Liver (tissue), 8 donors: ENCODE measurements at regions not wholly inside any gene's neighbourhood (a gene's known extent, or its start where the extent isn't known, plus 50 kb on each side); places are given as distances from the start of the nearest gene placed in this dataset.

Source experiments
- DNase-seq: peaks from one replicate; pipeline ENCODE4 v3.0.0-alpha.2; 2017; ENCODE audit warnings: low spot score
- H3K27ac ChIP-seq, 2 donors: one replicate each; pipeline ENCODE4 v1.7.0; 2013; ENCODE audit warnings: inconsistent platforms in 2 of 2, low read length in 2 of 2, control low read depth in 1 of 2, low read depth in 1 of 2, mild to moderate bottlenecking in 1 of 2
- H3K27me3 ChIP-seq, 4 donors: one replicate each; pipeline versions ENCODE4 v1.6.1 to v1.7.0; 2013; ENCODE audit warnings: low read length in 3 of 4, inconsistent platforms in 1 of 4, mild to moderate bottlenecking in 1 of 4, moderate library complexity in 1 of 4; ENCODE audit not compliant: control insufficient read depth in 4 of 4, insufficient read depth in 4 of 4
- H3K36me3 ChIP-seq, 4 donors: one replicate each; pipeline versions ENCODE4 v1.6.1 to v1.7.0; 2013; ENCODE audit warnings: low read length in 3 of 4, mild to moderate bottlenecking in 3 of 4, low read depth in 1 of 4, moderate library complexity in 1 of 4; ENCODE audit not compliant: control insufficient read depth in 4 of 4, insufficient read depth in 3 of 4
- H3K4me1 ChIP-seq, 4 donors: one replicate each; pipeline versions ENCODE4 v1.6.1 to v1.7.0; 2013; ENCODE audit warnings: low read length in 3 of 4, mild to moderate bottlenecking in 3 of 4, moderate library complexity in 1 of 4; ENCODE audit not compliant: control insufficient read depth in 4 of 4, insufficient read depth in 4 of 4
- H3K4me3 ChIP-seq, 3 donors: one replicate each; pipeline versions ENCODE4 v1.6.1 to v1.7.0; 2013; ENCODE audit warnings: low read length in 3 of 3, control low read depth in 1 of 3, low read depth in 1 of 3, mild to moderate bottlenecking in 1 of 3
- H3K9ac ChIP-seq, 2 donors: one replicate each; pipeline ENCODE4 v1.7.0; 2013; ENCODE audit warnings: low read length in 2 of 2, mild to moderate bottlenecking in 2 of 2, moderate library complexity in 2 of 2, control low read depth in 1 of 2, low read depth in 1 of 2
- H3K9me3 ChIP-seq, 4 donors: one replicate each; pipeline versions ENCODE4 v1.6.1 to v1.7.0; 2013; ENCODE audit warnings: low read length in 3 of 4; ENCODE audit not compliant: control insufficient read depth in 4 of 4
- EGR1 ChIP-seq, 2 donors: IDR thresholded peaks; 2 replicates each; pipeline ENCODE4 v1.6.1; 2016 to 2018; ENCODE audit warnings: antibody characterized with exemption in 2 of 2, low read depth in 2 of 2
- GABPA ChIP-seq, 2 donors: IDR thresholded peaks in 1 of 2; conservative IDR thresholded peaks in 1 of 2; 2 replicates each; pipeline ENCODE4 v1.6.1; 2016; ENCODE audit warnings: antibody characterized with exemption in 2 of 2, mild to moderate bottlenecking in 1 of 2, moderate library complexity in 1 of 2
- JUND ChIP-seq, 2 donors: IDR thresholded peaks; 2 replicates each; pipeline ENCODE4 v1.6.1; 2016; ENCODE audit warnings: antibody characterized with exemption in 2 of 2
- REST ChIP-seq: IDR thresholded peaks from 2 replicates; pipeline ENCODE4 v1.6.1; 2016; ENCODE audit warnings: antibody characterized with exemption, mild to moderate bottlenecking
- YY1 ChIP-seq: IDR thresholded peaks from 2 replicates; pipeline ENCODE4 v1.6.1; 2016; ENCODE audit warnings: antibody characterized with exemption, mild to moderate bottlenecking
- WGBS: extraction: QIAGEN DNeasy Blood & Tissue Kit; methylation state at CpG from one replicate; pipeline ENCODE4 v1.1.7; 2013; 5-methylcytosine and 5-hydroxymethylcytosine counted together
- TF ChIP-seq, protein P1 (sequence below): fragments of 150-350 bp; IDR thresholded peaks from 2 replicates; pipeline ENCODE4 v1.5.1; 2017; ENCODE audit warnings: improper control_type of control experiment, low read depth, low read length; ENCODE audit not compliant: missing input control
- TF ChIP-seq, protein P2 (sequence below): IDR thresholded peaks from 2 replicates; pipeline ENCODE4 v1.6.1; 2016; ENCODE audit warnings: antibody characterized with exemption
- donor health status: healthy.
- donor health status: healthy.
- donor health status: healthy.
- donor health status: healthy.
- donor health status: healthy.

- no peak overlapping the region for H3K4me3 ChIP-seq
- H3K27me3 ChIP-seq: no peaks in the 10 kb centered on the region
- no peaks in the 10 kb centered on the region for H3K36me3 ChIP-seq
- H3K9ac ChIP-seq: no peak overlapping the region
- no peaks in the 10 kb centered on the region for H3K4me1 ChIP-seq
- DNase-seq: no peak
- no peaks in the 10 kb centered on the region for H3K9me3 ChIP-seq
- TF ChIP-seq EGR1 (IDR thresholded peaks at IDR 0.05; ENCODE audit: low read depth in 2 of 2) (no peak), JUND (IDR thresholded peaks at IDR 0.05) (no peak)
- TF ChIP-seq, protein P1, sequence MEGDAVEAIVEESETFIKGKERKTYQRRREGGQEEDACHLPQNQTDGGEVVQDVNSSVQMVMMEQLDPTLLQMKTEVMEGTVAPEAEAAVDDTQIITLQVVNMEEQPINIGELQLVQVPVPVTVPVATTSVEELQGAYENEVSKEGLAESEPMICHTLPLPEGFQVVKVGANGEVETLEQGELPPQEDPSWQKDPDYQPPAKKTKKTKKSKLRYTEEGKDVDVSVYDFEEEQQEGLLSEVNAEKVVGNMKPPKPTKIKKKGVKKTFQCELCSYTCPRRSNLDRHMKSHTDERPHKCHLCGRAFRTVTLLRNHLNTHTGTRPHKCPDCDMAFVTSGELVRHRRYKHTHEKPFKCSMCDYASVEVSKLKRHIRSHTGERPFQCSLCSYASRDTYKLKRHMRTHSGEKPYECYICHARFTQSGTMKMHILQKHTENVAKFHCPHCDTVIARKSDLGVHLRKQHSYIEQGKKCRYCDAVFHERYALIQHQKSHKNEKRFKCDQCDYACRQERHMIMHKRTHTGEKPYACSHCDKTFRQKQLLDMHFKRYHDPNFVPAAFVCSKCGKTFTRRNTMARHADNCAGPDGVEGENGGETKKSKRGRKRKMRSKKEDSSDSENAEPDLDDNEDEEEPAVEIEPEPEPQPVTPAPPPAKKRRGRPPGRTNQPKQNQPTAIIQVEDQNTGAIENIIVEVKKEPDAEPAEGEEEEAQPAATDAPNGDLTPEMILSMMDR: no peak
- no peak overlapping the region for H3K27ac ChIP-seq
- WGBS: 56% methylated on average over 1 of the region's 1 CpG
Measured at GRCh38 chr16:63373744-63374143, 1337.5 kb upstream of the CDH8 start.

DNA sequence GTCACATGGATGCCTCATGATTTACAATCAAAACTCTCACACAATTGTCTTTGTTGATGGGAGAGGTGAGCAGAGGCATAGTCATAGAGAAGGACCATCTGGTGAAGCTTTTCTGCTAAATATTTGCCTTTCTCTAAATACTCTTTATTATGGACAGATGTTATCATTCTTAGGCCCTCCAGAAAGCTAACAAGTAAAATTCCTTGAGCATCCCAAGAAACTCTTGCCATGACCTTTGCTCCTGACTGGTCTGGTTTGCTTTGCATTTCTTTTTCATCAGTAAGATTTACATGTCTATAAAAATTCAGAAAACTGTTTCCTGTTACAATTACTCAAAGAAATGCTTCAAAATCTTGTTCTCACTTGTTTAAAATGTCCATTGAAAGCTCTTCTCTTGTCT, 1336.6 kb upstream of the CDH8 start:
- H3K4me1 ChIP-seq: no peaks in the 10 kb centered on the region
- H3K27ac ChIP-seq: no peak overlapping the region
- no peaks in the 10 kb centered on the region for H3K27me3 ChIP-seq
- no peak overlapping the region for H3K4me3 ChIP-seq
- H3K9ac ChIP-seq: no peak overlapping the region
- no peaks in the 10 kb centered on the region for H3K36me3 ChIP-seq
- H3K9me3 ChIP-seq: no peaks in the 10 kb centered on the region
- DNase-seq: no peak
- TF ChIP-seq REST (no peak), YY1 (no peak)

DNA sequence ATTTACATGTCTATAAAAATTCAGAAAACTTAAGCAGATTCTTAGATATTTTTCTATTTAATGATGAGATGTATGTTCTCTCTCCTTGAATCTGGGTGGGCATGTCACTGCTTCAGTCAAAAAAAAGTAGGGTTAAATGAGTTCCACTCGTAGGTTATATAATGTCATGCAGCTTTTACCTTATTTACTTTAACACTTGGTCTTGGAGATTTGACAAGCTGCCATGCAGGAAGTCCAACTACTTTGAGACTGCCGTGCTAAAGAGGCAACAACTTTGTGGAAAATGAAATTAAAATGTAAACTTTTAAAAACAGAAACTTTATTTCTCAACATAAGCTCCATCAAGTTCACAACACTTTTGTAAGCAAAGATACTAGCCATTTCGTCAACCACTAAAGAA, 1336.0 kb upstream of the CDH8 start:
- Histone ChIP-seq H3K4me3 (no peak overlapping the region), H3K9ac (no peak overlapping the region), H3K27me3 (no peaks in the 10 kb centered on the region), H3K4me1 (no peaks in the 10 kb centered on the region), H3K27ac (no peak overlapping the region), H3K36me3 (no peaks in the 10 kb centered on the region), H3K9me3 (no peaks in the 10 kb centered on the region)
- no peak for TF ChIP-seq EGR1 (IDR thresholded peaks at IDR 0.05; ENCODE audit: low read depth in 2 of 2)
- TF ChIP-seq JUND (IDR thresholded peaks at IDR 0.05): no peak
- no peak for TF ChIP-seq GABPA (IDR thresholded peaks at IDR 0.05 in 1 of 2, conservative IDR thresholded peaks at IDR 0.05 in 1 of 2)
- TF ChIP-seq, protein P2, sequence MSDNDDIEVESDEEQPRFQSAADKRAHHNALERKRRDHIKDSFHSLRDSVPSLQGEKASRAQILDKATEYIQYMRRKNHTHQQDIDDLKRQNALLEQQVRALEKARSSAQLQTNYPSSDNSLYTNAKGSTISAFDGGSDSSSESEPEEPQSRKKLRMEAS: no peak
- WGBS: 24% methylated on average over 3 of the region's 3 CpGs
- no peak for DNase-seq
